HG03097 (cell line): ENCODE measurements at regions not wholly inside any gene's neighbourhood (a gene's known extent, or its start where the extent isn't known, plus 50 kb on each side); places are given as distances from the start of the nearest gene placed in this dataset.

Experiments
- ATAC-seq: cut with Tn5 transposase; IDR thresholded peaks from one replicate; pipeline ENCODE4 v1.9.1; 2021; ENCODE audit not compliant: unreplicated experiment, low FRiP score

GRCh38 chr5:162301356-162301755 is 233.8 kb downstream of the GABRG2 start:
- no peak for ATAC-seq

- no peak for ATAC-seq
Measured at GRCh38 chr5:162323466-162323865, 255.9 kb downstream of the GABRG2 start.

- ATAC-seq = no peak
Measured at GRCh38 chr5:162324328-162324727, 256.8 kb downstream of the GABRG2 start.

- no peak for ATAC-seq
Measured at GRCh38 chr5:162325143-162325727, 257.7 kb downstream of the GABRG2 start.

GRCh38 chr5:162334944-162335343 is 267.4 kb downstream of the GABRG2 start:
- no peak for ATAC-seq

GRCh38 chr5:162360373-162360931 is 292.9 kb downstream of the GABRG2 start:
- ATAC-seq = no peak

- ATAC-seq = no peak
Measured at GRCh38 chr5:162372256-162372655, 304.7 kb downstream of the GABRG2 start.

GRCh38 chr5:162377895-162378294 is 310.3 kb downstream of the GABRG2 start:
- no peak for ATAC-seq

- ATAC-seq = no peak
Measured at GRCh38 chr5:162382839-162383238, 315.3 kb downstream of the GABRG2 start.

GRCh38 chr5:162384225-162384624 is 316.7 kb downstream of the GABRG2 start:
- no peak for ATAC-seq

GRCh38 chr5:162391833-162392232 is 324.3 kb downstream of the GABRG2 start:
- ATAC-seq = no peak

GRCh38 chr5:162392336-162392735 is 324.8 kb downstream of the GABRG2 start:
- ATAC-seq = no peak

- no peak for ATAC-seq
Measured at GRCh38 chr5:162393534-162393933, 326.0 kb downstream of the GABRG2 start.

GRCh38 chr5:162407614-162408013 is 340.0 kb downstream of the GABRG2 start:
- ATAC-seq = no peak

GRCh38 chr5:162410365-162410764 is 342.8 kb downstream of the GABRG2 start:
- no peak for ATAC-seq

GRCh38 chr5:162429142-162429541 is 361.6 kb downstream of the GABRG2 start:
- no peak for ATAC-seq

GRCh38 chr5:162434281-162434680 is 366.7 kb downstream of the GABRG2 start:
- no peak for ATAC-seq

GRCh38 chr5:162436055-162436454 is 368.5 kb downstream of the GABRG2 start:
- no peak for ATAC-seq

GRCh38 chr5:162444129-162444762 is 376.7 kb downstream of the GABRG2 start:
- no peak for ATAC-seq

GRCh38 chr5:162456086-162456485 is 388.5 kb downstream of the GABRG2 start:
- ATAC-seq = no peak

- no peak for ATAC-seq
Measured at GRCh38 chr5:162466011-162466410, 398.4 kb downstream of the GABRG2 start.

- ATAC-seq = no peak
Measured at GRCh38 chr5:162473041-162473714, 405.6 kb downstream of the GABRG2 start.
